ENCODE measurements at regions not wholly inside any gene's neighbourhood (a gene's known extent, or its start where the extent isn't known, plus 50 kb on each side); places are given as distances from the start of the nearest gene placed in this dataset.

GRCh38 chr3:76372497-76372896 lies 587.1 kb upstream of the ZNF717 start:
- H3K9me3 ChIP-seq (ENCODE audit: control insufficient read depth in 1 of 2, low read length in 2 of 2) = no peaks in the 10 kb centered on the region
- H3K27ac ChIP-seq (ENCODE audit: low read length) = no peak overlapping the region
- no peaks in the 10 kb centered on the region for H3K4me1 ChIP-seq (ENCODE audit: control insufficient read depth in 1 of 2, insufficient read depth in 2 of 2, low read length in 2 of 2)
- H3K36me3 ChIP-seq (ENCODE audit: control insufficient read depth in 1 of 2, insufficient read depth in 2 of 2, low read length in 2 of 2) = no peaks in the 10 kb centered on the region
- H3K27me3 ChIP-seq (ENCODE audit: low read depth, low read length) = no peaks in the 10 kb centered on the region
- no peak overlapping the region for H3K4me3 ChIP-seq (ENCODE audit: low read depth in 1 of 2, low read length in 2 of 2)

- no peak overlapping the region for H3K4me3 ChIP-seq (ENCODE audit: low read depth in 1 of 2, low read length in 2 of 2)
- no peaks in the 10 kb centered on the region for H3K27me3 ChIP-seq (ENCODE audit: low read depth, low read length)
- H3K9me3 ChIP-seq (ENCODE audit: control insufficient read depth in 1 of 2, low read length in 2 of 2) = no peaks in the 10 kb centered on the region
- H3K36me3 ChIP-seq (ENCODE audit: control insufficient read depth in 1 of 2, insufficient read depth in 2 of 2, low read length in 2 of 2) = no peaks in the 10 kb centered on the region
- no peak overlapping the region for H3K27ac ChIP-seq (ENCODE audit: low read length)
- no peaks in the 10 kb centered on the region for H3K4me1 ChIP-seq (ENCODE audit: control insufficient read depth in 1 of 2, insufficient read depth in 2 of 2, low read length in 2 of 2)
Observed at GRCh38 chr3:76377074-76377473, 591.7 kb upstream of the ZNF717 start.

- Histone ChIP-seq H3K4me1 (ENCODE audit: control insufficient read depth in 1 of 2, insufficient read depth in 2 of 2, low read length in 2 of 2) (no peaks in the 10 kb centered on the region), H3K36me3 (ENCODE audit: control insufficient read depth in 1 of 2, insufficient read depth in 2 of 2, low read length in 2 of 2) (no peaks in the 10 kb centered on the region), H3K27ac (ENCODE audit: low read length) (no peak overlapping the region), H3K27me3 (ENCODE audit: low read depth, low read length) (no peaks in the 10 kb centered on the region), H3K9me3 (ENCODE audit: control insufficient read depth in 1 of 2, low read length in 2 of 2) (no peaks in the 10 kb centered on the region), H3K4me3 (ENCODE audit: low read depth in 1 of 2, low read length in 2 of 2) (no peak overlapping the region)
Observed at GRCh38 chr3:76378789-76379188, 593.4 kb upstream of the ZNF717 start.

GRCh38 chr3:76383781-76384180 lies 598.4 kb upstream of the ZNF717 start:
- Histone ChIP-seq H3K27ac (ENCODE audit: low read length) (no peak overlapping the region), H3K4me1 (ENCODE audit: control insufficient read depth in 1 of 2, insufficient read depth in 2 of 2, low read length in 2 of 2) (no peaks in the 10 kb centered on the region), H3K4me3 (ENCODE audit: low read depth in 1 of 2, low read length in 2 of 2) (no peak overlapping the region), H3K27me3 (ENCODE audit: low read depth, low read length) (no peaks in the 10 kb centered on the region), H3K9me3 (ENCODE audit: control insufficient read depth in 1 of 2, low read length in 2 of 2) (peaks cover 0 to 3% of the 10 kb centered on the region in 2 donors), H3K36me3 (ENCODE audit: control insufficient read depth in 1 of 2, insufficient read depth in 2 of 2, low read length in 2 of 2) (no peaks in the 10 kb centered on the region)

GRCh38 chr3:76387000-76387399 lies 601.7 kb upstream of the ZNF717 start:
- Histone ChIP-seq H3K27ac (ENCODE audit: low read length) (no peak overlapping the region), H3K27me3 (ENCODE audit: low read depth, low read length) (no peaks in the 10 kb centered on the region), H3K9me3 (ENCODE audit: control insufficient read depth in 1 of 2, low read length in 2 of 2) (peaks cover 0 to 3% of the 10 kb centered on the region in 2 donors), H3K36me3 (ENCODE audit: control insufficient read depth in 1 of 2, insufficient read depth in 2 of 2, low read length in 2 of 2) (no peaks in the 10 kb centered on the region), H3K4me1 (ENCODE audit: control insufficient read depth in 1 of 2, insufficient read depth in 2 of 2, low read length in 2 of 2) (no peaks in the 10 kb centered on the region), H3K4me3 (ENCODE audit: low read depth in 1 of 2, low read length in 2 of 2) (no peak overlapping the region)

- Histone ChIP-seq H3K4me1 (ENCODE audit: control insufficient read depth in 1 of 2, insufficient read depth in 2 of 2, low read length in 2 of 2) (no peaks in the 10 kb centered on the region), H3K27me3 (ENCODE audit: low read depth, low read length) (no peaks in the 10 kb centered on the region), H3K27ac (ENCODE audit: low read length) (no peak overlapping the region), H3K4me3 (ENCODE audit: low read depth in 1 of 2, low read length in 2 of 2) (no peak overlapping the region), H3K9me3 (ENCODE audit: control insufficient read depth in 1 of 2, low read length in 2 of 2) (no peaks in the 10 kb centered on the region), H3K36me3 (ENCODE audit: control insufficient read depth in 1 of 2, insufficient read depth in 2 of 2, low read length in 2 of 2) (no peaks in the 10 kb centered on the region)
Observed at GRCh38 chr3:76400141-76400540, 614.8 kb upstream of the ZNF717 start.

- Histone ChIP-seq H3K4me3 (ENCODE audit: low read depth in 1 of 2, low read length in 2 of 2) (no peak overlapping the region), H3K9me3 (ENCODE audit: control insufficient read depth in 1 of 2, low read length in 2 of 2) (no peaks in the 10 kb centered on the region), H3K4me1 (ENCODE audit: control insufficient read depth in 1 of 2, insufficient read depth in 2 of 2, low read length in 2 of 2) (no peaks in the 10 kb centered on the region), H3K36me3 (ENCODE audit: control insufficient read depth in 1 of 2, insufficient read depth in 2 of 2, low read length in 2 of 2) (no peaks in the 10 kb centered on the region), H3K27ac (ENCODE audit: low read length) (no peak overlapping the region), H3K27me3 (ENCODE audit: low read depth, low read length) (no peaks in the 10 kb centered on the region)
Observed at GRCh38 chr3:76402926-76403325, 617.6 kb upstream of the ZNF717 start.

- Histone ChIP-seq H3K9me3 (ENCODE audit: control insufficient read depth in 1 of 2, low read length in 2 of 2) (no peaks in the 10 kb centered on the region), H3K4me1 (ENCODE audit: control insufficient read depth in 1 of 2, insufficient read depth in 2 of 2, low read length in 2 of 2) (no peaks in the 10 kb centered on the region), H3K27me3 (ENCODE audit: low read depth, low read length) (no peaks in the 10 kb centered on the region), H3K27ac (ENCODE audit: low read length) (no peak overlapping the region), H3K36me3 (ENCODE audit: control insufficient read depth in 1 of 2, insufficient read depth in 2 of 2, low read length in 2 of 2) (no peaks in the 10 kb centered on the region), H3K4me3 (ENCODE audit: low read depth in 1 of 2, low read length in 2 of 2) (no peak overlapping the region)
Observed at GRCh38 chr3:76403556-76403955, 618.2 kb upstream of the ZNF717 start.

- no peaks in the 10 kb centered on the region for H3K36me3 ChIP-seq (ENCODE audit: control insufficient read depth in 1 of 2, insufficient read depth in 2 of 2, low read length in 2 of 2)
- H3K27ac ChIP-seq (ENCODE audit: low read length) = no peak overlapping the region
- no peaks in the 10 kb centered on the region for H3K9me3 ChIP-seq (ENCODE audit: control insufficient read depth in 1 of 2, low read length in 2 of 2)
- H3K27me3 ChIP-seq (ENCODE audit: low read depth, low read length) = no peaks in the 10 kb centered on the region
- no peaks in the 10 kb centered on the region for H3K4me1 ChIP-seq (ENCODE audit: control insufficient read depth in 1 of 2, insufficient read depth in 2 of 2, low read length in 2 of 2)
- no peak overlapping the region for H3K4me3 ChIP-seq (ENCODE audit: low read depth in 1 of 2, low read length in 2 of 2)
Observed at GRCh38 chr3:76405196-76405595, 619.8 kb upstream of the ZNF717 start.

- H3K27ac ChIP-seq (ENCODE audit: low read length) = no peak overlapping the region
- H3K36me3 ChIP-seq (ENCODE audit: control insufficient read depth in 1 of 2, insufficient read depth in 2 of 2, low read length in 2 of 2) = no peaks in the 10 kb centered on the region
- no peaks in the 10 kb centered on the region for H3K4me1 ChIP-seq (ENCODE audit: control insufficient read depth in 1 of 2, insufficient read depth in 2 of 2, low read length in 2 of 2)
- H3K4me3 ChIP-seq (ENCODE audit: low read depth in 1 of 2, low read length in 2 of 2) = no peak overlapping the region
- no peaks in the 10 kb centered on the region for H3K9me3 ChIP-seq (ENCODE audit: control insufficient read depth in 1 of 2, low read length in 2 of 2)
- no peaks in the 10 kb centered on the region for H3K27me3 ChIP-seq (ENCODE audit: low read depth, low read length)
Observed at GRCh38 chr3:76410762-76411281, 625.5 kb upstream of the ZNF717 start.

- Histone ChIP-seq H3K27me3 (ENCODE audit: low read depth, low read length) (no peaks in the 10 kb centered on the region), H3K4me3 (ENCODE audit: low read depth in 1 of 2, low read length in 2 of 2) (no peak overlapping the region), H3K27ac (ENCODE audit: low read length) (no peak overlapping the region)
Observed at GRCh38 chr3:76415384-76415783, 624.5 kb upstream of the ROBO2 start.

GRCh38 chr3:76429581-76430177 lies 610.2 kb upstream of the ROBO2 start:
- Histone ChIP-seq H3K4me3 (ENCODE audit: low read depth in 1 of 2, low read length in 2 of 2) (no peak overlapping the region), H3K27ac (ENCODE audit: low read length) (no peak overlapping the region), H3K4me1 (ENCODE audit: control insufficient read depth in 1 of 2, insufficient read depth in 2 of 2, low read length in 2 of 2) (no peaks in the 10 kb centered on the region), H3K36me3 (ENCODE audit: control insufficient read depth in 1 of 2, insufficient read depth in 2 of 2, low read length in 2 of 2) (no peaks in the 10 kb centered on the region), H3K27me3 (ENCODE audit: low read depth, low read length) (no peaks in the 10 kb centered on the region), H3K9me3 (ENCODE audit: control insufficient read depth in 1 of 2, low read length in 2 of 2) (no peaks in the 10 kb centered on the region)

More at GRCh38 chr3:76415384-76415783, 624.5 kb upstream of the ROBO2 start:
- Histone ChIP-seq H3K9me3 (ENCODE audit: control insufficient read depth in 1 of 2, low read length in 2 of 2) (no peaks in the 10 kb centered on the region), H3K4me1 (ENCODE audit: control insufficient read depth in 1 of 2, insufficient read depth in 2 of 2, low read length in 2 of 2) (no peaks in the 10 kb centered on the region), H3K36me3 (ENCODE audit: control insufficient read depth in 1 of 2, insufficient read depth in 2 of 2, low read length in 2 of 2) (no peaks in the 10 kb centered on the region)
